ENCODE measurements at regions not wholly inside any gene's neighbourhood (a gene's known extent, or its start where the extent isn't known, plus 50 kb on each side); places are given as distances from the start of the nearest gene placed in this dataset.

- no peak for FAIRE-seq
Measured at GRCh38 chr10:131492211-131492857, 180.8 kb upstream of the TCERG1L start.

- FAIRE-seq, result no peak
Measured at GRCh38 chr10:131493432-131493831, 181.9 kb upstream of the TCERG1L start.

GRCh38 chr10:131494451-131494850 is 182.9 kb upstream of the TCERG1L start:
- no peak for FAIRE-seq

GRCh38 chr10:131495224-131495623 is 183.7 kb upstream of the TCERG1L start:
- no peak for FAIRE-seq

GRCh38 chr10:131495892-131496291 is 184.4 kb upstream of the TCERG1L start:
- no peak for FAIRE-seq

- FAIRE-seq, result no peak
Measured at GRCh38 chr10:131496351-131497052, 185.0 kb upstream of the TCERG1L start.

GRCh38 chr10:131499566-131499965 is 188.0 kb upstream of the TCERG1L start:
- FAIRE-seq, result no peak

- FAIRE-seq, result no peak
Measured at GRCh38 chr10:131500181-131500580, 188.7 kb upstream of the TCERG1L start.

GRCh38 chr10:131500892-131501291 is 189.4 kb upstream of the TCERG1L start:
- no peak for FAIRE-seq

- no peak for FAIRE-seq
Measured at GRCh38 chr10:131503992-131504391, 192.5 kb upstream of the TCERG1L start.

- FAIRE-seq, result no peak
Measured at GRCh38 chr10:131511391-131511790, 199.9 kb upstream of the TCERG1L start.

GRCh38 chr10:131512852-131513251 is 201.3 kb upstream of the TCERG1L start:
- no peak for FAIRE-seq

GRCh38 chr10:131513445-131513844 is 201.9 kb upstream of the TCERG1L start:
- no peak for FAIRE-seq

GRCh38 chr10:131513901-131514300 is 202.4 kb upstream of the TCERG1L start:
- FAIRE-seq, result no peak

GRCh38 chr10:131514454-131514853 is 202.9 kb upstream of the TCERG1L start:
- FAIRE-seq, result no peak

- no peak for FAIRE-seq
Measured at GRCh38 chr10:131516285-131516684, 204.8 kb upstream of the TCERG1L start.

GRCh38 chr10:131517781-131518180 is 206.3 kb upstream of the TCERG1L start:
- FAIRE-seq, result no peak

GRCh38 chr10:131519723-131520605 is 208.4 kb upstream of the TCERG1L start:
- FAIRE-seq, result no peak

GRCh38 chr10:131531265-131532190 is 220.0 kb upstream of the TCERG1L start:
- FAIRE-seq, result no peak

- no peak for FAIRE-seq
Measured at GRCh38 chr10:131532291-131532690, 220.8 kb upstream of the TCERG1L start.

GRCh38 chr10:131532745-131533341 is 221.3 kb upstream of the TCERG1L start:
- no peak for FAIRE-seq
